ENCODE measurements at regions not wholly inside any gene's neighbourhood (a gene's known extent, or its start where the extent isn't known, plus 50 kb on each side); places are given as distances from the start of the nearest gene placed in this dataset.

GRCh38 chr15:96076350-96076749 is 254.2 kb upstream of the NR2F2 start:
- H3K4me2 ChIP-seq (ENCODE audit: low read depth, low read length), result no peak overlapping the region
- no peak overlapping the region for H3K4me3 ChIP-seq (replicated peaks in 1 of 3; ENCODE audit: insufficient read depth in 1 of 3, low read depth in 2 of 3, low read length in 3 of 3)
- no TSS peak for BruUV-seq (replicated peaks)
- no peak overlapping the region for H3K27ac ChIP-seq (ENCODE audit: extremely low read length, insufficient read depth, low read length)
- no peak overlapping the region for H2AFZ ChIP-seq (ENCODE audit: low read length)
- intact Hi-C loops (cut with micrococcal nuclease; ENCODE audit: unreplicated experiment) (no loop called here), in situ Hi-C loops (cut with HindIII; ENCODE audit: extremely low pct_ligation_motif_present, low pct_unique_long_range_greater_than_20kb) (no loop called here)
- ATAC-seq (no peak), DNase-seq (ENCODE audit: low spot score) (no peak), FAIRE-seq (no peak)
- ChIA-PET POLR2A (no interaction called here), CTCF (ENCODE audit: low intra/inter-chr PET ratio, low total read pairs) (no interaction called here)
- no peaks in the 10 kb centered on the region for H3K36me3 ChIP-seq (replicated peaks in 1 of 2; ENCODE audit: control insufficient read depth in 1 of 2, insufficient read depth in 2 of 2, low read length in 2 of 2)
- no peaks in the 10 kb centered on the region for H3K9me3 ChIP-seq (ENCODE audit: low read length)
- H3K27me3 ChIP-seq (ENCODE audit: control insufficient read depth in 1 of 2, insufficient read depth in 2 of 2, low read length in 2 of 2), result no peaks in the 10 kb centered on the region
- H3K79me2 ChIP-seq (ENCODE audit: insufficient read depth, low read length), result no peaks in the 10 kb centered on the region
- H3K4me1 ChIP-seq (ENCODE audit: insufficient read depth, low read length), result no peaks in the 10 kb centered on the region
- WGBS (ENCODE audit: low lambda C conversion rate), result 62% methylated on average over 6 of the region's 6 CpGs
- H4K20me1 ChIP-seq (ENCODE audit: insufficient read depth, low read length), result no peaks in the 10 kb centered on the region
- no peak overlapping the region for H3K9ac ChIP-seq (ENCODE audit: insufficient read depth, low read depth, low read length)
- no peak for TF ChIP-seq ZSCAN20 (CRISPR knock-in tag; IDR thresholded peaks at IDR 0.05; ENCODE audit: borderline replicate concordance)
- TF ChIP-seq, protein P1, sequence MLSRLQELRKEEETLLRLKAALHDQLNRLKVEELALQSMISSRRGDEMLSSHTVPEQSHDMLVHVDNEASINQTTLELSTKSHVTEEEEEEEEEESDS (CRISPR knock-in tag; IDR thresholded peaks at IDR 0.05; ENCODE audit: borderline replicate concordance), result no peak

- Histone ChIP-seq H3K4me2 (ENCODE audit: low read depth, low read length) (no peak overlapping the region), H3K27ac (ENCODE audit: extremely low read length, insufficient read depth, low read length) (no peak overlapping the region), H3K9me3 (ENCODE audit: low read length) (no peaks in the 10 kb centered on the region), H2AFZ (ENCODE audit: low read length) (no peak overlapping the region), H3K79me2 (ENCODE audit: insufficient read depth, low read length) (no peaks in the 10 kb centered on the region), H3K9ac (ENCODE audit: insufficient read depth, low read depth, low read length) (no peak overlapping the region), H3K36me3 (replicated peaks in 1 of 2; ENCODE audit: control insufficient read depth in 1 of 2, insufficient read depth in 2 of 2, low read length in 2 of 2) (no peaks in the 10 kb centered on the region), H3K4me1 (ENCODE audit: insufficient read depth, low read length) (no peaks in the 10 kb centered on the region), H3K27me3 (ENCODE audit: control insufficient read depth in 1 of 2, insufficient read depth in 2 of 2, low read length in 2 of 2) (no peaks in the 10 kb centered on the region), H3K4me3 (replicated peaks in 1 of 3; ENCODE audit: insufficient read depth in 1 of 3, low read depth in 2 of 3, low read length in 3 of 3) (no peak overlapping the region), H4K20me1 (ENCODE audit: insufficient read depth, low read length) (no peaks in the 10 kb centered on the region)
- WGBS (ENCODE audit: low lambda C conversion rate), result 59% methylated on average over 4 of the region's 4 CpGs
- POLR2A ChIA-PET, result no interaction called here
- DNase-seq (ENCODE audit: low spot score), result no peak
- no peak for FAIRE-seq
- in situ Hi-C loops (cut with HindIII; ENCODE audit: extremely low pct_ligation_motif_present, low pct_unique_long_range_greater_than_20kb), result no loop called here
- no TSS peak for BruUV-seq (replicated peaks)
- no peak for ATAC-seq
- CTCF ChIA-PET (ENCODE audit: low intra/inter-chr PET ratio, low total read pairs), result no interaction called here
- intact Hi-C loops (cut with micrococcal nuclease; ENCODE audit: unreplicated experiment), result no loop called here
- TF ChIP-seq NFKB2 (CRISPR knock-in tag; IDR thresholded peaks at IDR 0.05; ENCODE audit: borderline replicate concordance), result no peak
- no peak for TF ChIP-seq CAMTA2 (CRISPR knock-in tag; IDR thresholded peaks at IDR 0.05; ENCODE audit: borderline replicate concordance)
- no peak for TF ChIP-seq PCBP1 (IDR thresholded peaks at IDR 0.05; ENCODE audit: borderline replicate concordance, low read depth, low read length)
- no peak for TF ChIP-seq ZNF790 (CRISPR knock-in tag; IDR thresholded peaks at IDR 0.05; ENCODE audit: borderline replicate concordance)
- TF ChIP-seq, protein P2, sequence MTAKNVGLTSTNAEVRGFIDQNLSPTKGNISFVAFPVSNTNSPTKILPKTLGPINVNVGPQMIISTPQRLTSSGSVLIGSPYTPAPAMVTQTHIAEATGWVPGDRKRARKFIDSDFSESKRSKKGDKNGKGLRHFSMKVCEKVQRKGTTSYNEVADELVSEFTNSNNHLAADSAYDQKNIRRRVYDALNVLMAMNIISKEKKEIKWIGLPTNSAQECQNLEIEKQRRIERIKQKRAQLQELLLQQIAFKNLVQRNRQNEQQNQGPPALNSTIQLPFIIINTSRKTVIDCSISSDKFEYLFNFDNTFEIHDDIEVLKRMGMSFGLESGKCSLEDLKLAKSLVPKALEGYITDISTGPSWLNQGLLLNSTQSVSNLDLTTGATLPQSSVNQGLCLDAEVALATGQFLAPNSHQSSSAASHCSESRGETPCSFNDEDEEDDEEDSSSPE (CRISPR knock-in tag; IDR thresholded peaks at IDR 0.05), result no peak
- TF ChIP-seq ZNF530 (CRISPR knock-in tag; IDR thresholded peaks at IDR 0.05; ENCODE audit: low read depth), result no peak
- TF ChIP-seq ETV5 (CRISPR knock-in tag; IDR thresholded peaks at IDR 0.05; ENCODE audit: borderline replicate concordance), result no peak
- TF ChIP-seq, protein P3, sequence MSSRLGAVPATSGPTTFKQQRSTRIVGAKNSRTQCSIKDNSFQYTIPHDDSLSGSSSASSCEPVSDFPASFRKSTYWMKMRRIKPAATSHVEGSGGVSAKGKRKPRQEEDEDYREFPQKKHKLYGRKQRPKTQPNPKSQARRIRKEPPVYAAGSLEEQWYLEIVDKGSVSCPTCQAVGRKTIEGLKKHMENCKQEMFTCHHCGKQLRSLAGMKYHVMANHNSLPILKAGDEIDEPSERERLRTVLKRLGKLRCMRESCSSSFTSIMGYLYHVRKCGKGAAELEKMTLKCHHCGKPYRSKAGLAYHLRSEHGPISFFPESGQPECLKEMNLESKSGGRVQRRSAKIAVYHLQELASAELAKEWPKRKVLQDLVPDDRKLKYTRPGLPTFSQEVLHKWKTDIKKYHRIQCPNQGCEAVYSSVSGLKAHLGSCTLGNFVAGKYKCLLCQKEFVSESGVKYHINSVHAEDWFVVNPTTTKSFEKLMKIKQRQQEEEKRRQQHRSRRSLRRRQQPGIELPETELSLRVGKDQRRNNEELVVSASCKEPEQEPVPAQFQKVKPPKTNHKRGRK (CRISPR knock-in tag; IDR thresholded peaks at IDR 0.05), result no peak
- TF ChIP-seq, protein P1 (CRISPR knock-in tag; IDR thresholded peaks at IDR 0.05; ENCODE audit: borderline replicate concordance), result no peak
Measured at GRCh38 chr15:96079041-96079440, 251.5 kb upstream of the NR2F2 start.
